Mesendoderm (in vitro differentiated cells): ENCODE measurements at regions not wholly inside any gene's neighbourhood (a gene's known extent, or its start where the extent isn't known, plus 50 kb on each side); places are given as distances from the start of the nearest gene placed in this dataset.

Experiments used
- DNase-seq: peaks from one replicate; pipeline ENCODE4 v3.0.0; 2013
- H2AK5ac ChIP-seq: 2 replicates; pipeline ENCODE4 v1.6.1; 2013; ENCODE audit warnings: low read length, inconsistent platforms
- H2BK120ac ChIP-seq: 2 replicates; pipeline ENCODE4 v1.6.1; 2013; ENCODE audit warnings: low read depth, mild to moderate bottlenecking, low read length, moderate library complexity, mixed read lengths
- H2BK15ac ChIP-seq: replicated peaks from 2 replicates; pipeline ENCODE4 v1.6.1; 2013; ENCODE audit warnings: low read depth, mild to moderate bottlenecking, moderate library complexity
- H2BK5ac ChIP-seq: 2 replicates; pipeline ENCODE4 v1.6.1; 2013; ENCODE audit warnings: low read length, inconsistent platforms
- H3K18ac ChIP-seq: 2 replicates; pipeline ENCODE4 v1.6.1; 2013; ENCODE audit warnings: mild to moderate bottlenecking, low read length, mixed read lengths
- H3K23ac ChIP-seq: one replicate; pipeline ENCODE4 v1.6.1; 2013; ENCODE audit warnings: low read length
- H3K27ac ChIP-seq: 2 replicates; pipeline ENCODE4 v1.5.1; 2013; ENCODE audit warnings: low read depth, mild to moderate bottlenecking, inconsistent platforms, low read length, moderate library complexity
- H3K27me3 ChIP-seq: 2 replicates; pipeline ENCODE4 v1.6.1; 2013; ENCODE audit warnings: low read length, control low read depth, mild to moderate bottlenecking, inconsistent platforms; ENCODE audit not compliant: insufficient read depth, poor library complexity
- H3K36me3 ChIP-seq: 2 replicates; pipeline ENCODE4 v1.6.1; 2013; ENCODE audit warnings: low read length, inconsistent platforms; ENCODE audit not compliant: control insufficient read depth, insufficient read depth
- H3K4ac ChIP-seq: one replicate; pipeline ENCODE4 v1.6.1; 2013; ENCODE audit warnings: low read depth, mild to moderate bottlenecking, low read length, moderate library complexity
- H3K4me1 ChIP-seq: 2 replicates; pipeline ENCODE4 v1.6.1; 2013; ENCODE audit warnings: low read depth, low read length, inconsistent platforms; ENCODE audit not compliant: control insufficient read depth
- H3K4me2 ChIP-seq: 2 replicates; pipeline ENCODE4 v1.6.1; 2013; ENCODE audit warnings: low read length
- H3K4me3 ChIP-seq: 2 replicates; pipeline ENCODE4 v1.5.1; 2013; ENCODE audit warnings: mild to moderate bottlenecking, low read length
- H3K56ac ChIP-seq: one replicate; pipeline ENCODE4 v1.6.1; 2013; ENCODE audit warnings: low read length
- H3K79me1 ChIP-seq: 2 replicates; pipeline ENCODE4 v1.6.1; 2013; ENCODE audit warnings: low read length, inconsistent platforms
- H3K79me2 ChIP-seq: 2 replicates; pipeline ENCODE4 v1.6.1; 2013; ENCODE audit warnings: mild to moderate bottlenecking, low read length; ENCODE audit not compliant: control insufficient read depth, insufficient read depth
- H3K9ac ChIP-seq: 2 replicates; pipeline ENCODE4 v1.6.1; 2013; ENCODE audit warnings: low read length, inconsistent platforms
- H4K5ac ChIP-seq: one replicate; pipeline ENCODE4 v1.6.1; 2013; ENCODE audit warnings: low read length
- H4K8ac ChIP-seq: one replicate; pipeline ENCODE4 v1.6.1; 2013; ENCODE audit warnings: low read depth, mild to moderate bottlenecking, control low read depth, low read length, moderate library complexity
- WGBS: extraction: QIAGEN DNeasy Blood & Tissue Kit; methylation state at CpG from one replicate; pipeline ENCODE4 v1.1.7; 2013; ENCODE audit warnings: low lambda C conversion rate, missing lambda C conversion rate; ENCODE audit not compliant: insufficient coverage; ENCODE audit errors: extremely low coverage; 5-methylcytosine and 5-hydroxymethylcytosine counted together

DNA sequence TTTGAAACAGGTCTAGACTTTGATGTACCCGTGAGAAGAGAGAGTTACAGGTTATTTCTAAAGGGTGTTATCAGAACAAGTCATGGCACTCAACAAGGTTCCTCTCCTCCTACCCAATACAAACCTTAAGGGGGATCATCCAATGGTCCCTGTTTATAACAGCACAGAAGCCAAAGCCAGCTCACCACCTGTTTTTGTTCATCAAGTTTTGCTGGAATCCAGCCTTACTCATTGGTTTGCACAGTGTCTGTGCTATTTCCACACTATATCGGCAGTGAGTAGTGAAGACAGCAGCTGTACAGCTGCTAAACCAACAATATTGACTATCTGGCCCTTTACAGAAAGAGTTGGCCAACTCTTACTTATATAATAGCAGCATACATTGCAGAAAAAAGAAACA lies 262.1 kb upstream of the STS start:
- no CpG with 5 or more reads among the region's 2 CpGs for whole genome bisulfite sequencing
- H3K4me3 ChIP-seq = no peak overlapping the region
- H4K8ac ChIP-seq = no peak overlapping the region
- H3K9ac ChIP-seq = no peak overlapping the region
- no peaks in the 10 kb centered on the region for H3K36me3 ChIP-seq
- no peaks in the 10 kb centered on the region for H3K4me1 ChIP-seq
- H3K4ac ChIP-seq = no peak overlapping the region
- no peak overlapping the region for H3K27ac ChIP-seq
- DNase-seq = no peak
- no peaks in the 10 kb centered on the region for H3K79me1 ChIP-seq
- no peak overlapping the region for H2BK120ac ChIP-seq
- no peaks in the 10 kb centered on the region for H3K79me2 ChIP-seq
- no peak overlapping the region for H4K5ac ChIP-seq
- H3K27me3 ChIP-seq = no peaks in the 10 kb centered on the region
- H3K23ac ChIP-seq = no peak overlapping the region
- H2AK5ac ChIP-seq = no peak overlapping the region
- no peak overlapping the region for H3K4me2 ChIP-seq
- H3K56ac ChIP-seq = no peak overlapping the region
- no peak overlapping the region for H2BK5ac ChIP-seq
- H3K18ac ChIP-seq = no peak overlapping the region
- H2BK15ac ChIP-seq = no peak overlapping the region

DNA sequence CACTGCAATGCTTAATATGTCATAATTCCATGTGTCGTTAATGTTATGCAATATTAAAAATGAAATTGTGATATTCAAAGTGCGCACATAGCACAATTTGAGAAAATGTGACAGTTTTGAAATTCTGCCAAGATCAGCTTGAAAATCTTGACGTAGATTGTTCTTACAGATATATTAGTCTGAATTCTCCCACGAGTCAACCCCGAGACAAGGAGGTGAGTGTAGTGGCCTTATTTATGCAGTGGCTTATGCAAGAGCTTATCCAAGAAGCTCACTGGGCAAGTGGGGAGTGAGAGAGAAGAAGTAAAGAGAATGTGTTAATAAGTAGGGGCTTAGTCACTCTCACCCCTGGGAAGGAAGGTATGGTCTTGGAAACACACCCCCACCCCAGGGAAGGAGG lies 286.1 kb upstream of the STS start:
- Histone ChIP-seq H3K4me2 (no peak overlapping the region), H3K4me1 (no peaks in the 10 kb centered on the region)

DNA sequence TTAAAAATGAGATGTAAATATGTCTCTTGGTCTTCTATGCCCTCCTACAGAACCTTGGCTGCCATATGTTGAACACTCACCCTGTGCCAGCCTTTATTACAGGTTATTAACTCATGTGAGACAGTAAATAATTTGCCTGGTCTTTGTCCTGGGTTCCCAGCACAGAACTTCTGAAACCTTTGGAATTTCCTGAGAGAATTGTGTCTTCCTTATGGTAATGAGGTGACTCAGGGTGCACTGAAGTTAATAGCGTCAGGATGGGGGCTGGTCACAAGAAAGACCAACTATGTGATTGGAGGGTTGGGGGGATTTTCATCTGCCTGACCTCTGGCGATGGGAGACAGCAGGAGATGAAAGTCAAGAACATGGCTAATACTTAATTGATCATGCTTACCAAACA lies 289.8 kb upstream of the STS start:
- Histone ChIP-seq H3K18ac (no peak overlapping the region), H3K4me2 (no peak overlapping the region), H3K79me1 (no peaks in the 10 kb centered on the region), H2BK15ac (no peak overlapping the region), H2BK5ac (no peak overlapping the region), H3K27me3 (no peaks in the 10 kb centered on the region), H3K4me1 (no peaks in the 10 kb centered on the region), H3K4me3 (no peak overlapping the region), H4K8ac (no peak overlapping the region), H2AK5ac (no peak overlapping the region), H3K79me2 (no peaks in the 10 kb centered on the region), H3K36me3 (no peaks in the 10 kb centered on the region), H2BK120ac (no peak overlapping the region), H3K23ac (no peak overlapping the region), H3K9ac (no peak overlapping the region), H3K4ac (no peak overlapping the region), H3K27ac (no peak overlapping the region), H3K56ac (no peak overlapping the region), H4K5ac (no peak overlapping the region)
- WGBS = no CpG with 5 or more reads among the region's 2 CpGs
- no peak for DNase-seq

More for the DNA sequence above, 286.1 kb upstream of the STS start:
- Histone ChIP-seq H4K8ac (no peak overlapping the region), H3K27me3 (no peaks in the 10 kb centered on the region), H3K4ac (no peak overlapping the region), H3K18ac (no peak overlapping the region), H3K23ac (no peak overlapping the region), H2AK5ac (no peak overlapping the region), H2BK5ac (no peak overlapping the region), H3K56ac (no peak overlapping the region), H3K4me3 (no peak overlapping the region), H2BK120ac (no peak overlapping the region), H4K5ac (no peak overlapping the region), H3K27ac (no peak overlapping the region), H3K79me1 (no peaks in the 10 kb centered on the region), H2BK15ac (no peak overlapping the region), H3K36me3 (no peaks in the 10 kb centered on the region), H3K9ac (no peak overlapping the region), H3K79me2 (no peaks in the 10 kb centered on the region)
- peak; percentile 3 for DNase-seq
- no CpG with 5 or more reads among the region's 5 CpGs for WGBS

DNA sequence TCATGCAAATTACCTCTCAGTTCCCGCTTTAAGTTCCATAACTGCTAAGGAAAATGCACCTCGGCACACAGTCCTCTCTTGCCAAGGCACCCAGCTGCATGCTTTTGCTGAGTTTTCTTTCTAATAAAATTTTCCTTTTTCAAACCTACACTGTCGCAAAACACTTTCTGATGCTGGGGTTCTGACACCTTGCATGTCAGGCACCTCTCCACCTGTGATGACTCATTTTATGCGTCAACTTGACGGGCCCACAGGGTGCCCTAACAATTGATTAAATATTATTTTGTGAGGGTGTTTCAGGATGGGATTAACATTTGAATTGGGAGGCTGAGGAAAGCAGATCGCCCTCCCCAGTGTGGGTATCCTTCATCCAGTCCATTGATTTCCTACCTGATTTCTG lies 291.0 kb upstream of the STS start:
- H2BK5ac ChIP-seq = no peak overlapping the region
- H3K79me1 ChIP-seq = no peaks in the 10 kb centered on the region
- H3K23ac ChIP-seq = no peak overlapping the region
- H3K9ac ChIP-seq = no peak overlapping the region
- no peaks in the 10 kb centered on the region for H3K4me1 ChIP-seq
- no peak overlapping the region for H3K56ac ChIP-seq
- no CpG with 5 or more reads among the region's 6 CpGs for WGBS
- no peak overlapping the region for H3K4me3 ChIP-seq
- no peak overlapping the region for H4K8ac ChIP-seq
- no peak overlapping the region for H3K4me2 ChIP-seq
- H2BK120ac ChIP-seq = no peak overlapping the region
- DNase-seq = no peak
- no peaks in the 10 kb centered on the region for H3K36me3 ChIP-seq
- H3K27ac ChIP-seq = no peak overlapping the region
- H3K27me3 ChIP-seq = no peaks in the 10 kb centered on the region
- no peak overlapping the region for H4K5ac ChIP-seq
- no peak overlapping the region for H2BK15ac ChIP-seq
- H3K4ac ChIP-seq = no peak overlapping the region
- no peak overlapping the region for H3K18ac ChIP-seq
- H3K79me2 ChIP-seq = no peaks in the 10 kb centered on the region
- no peak overlapping the region for H2AK5ac ChIP-seq

DNA sequence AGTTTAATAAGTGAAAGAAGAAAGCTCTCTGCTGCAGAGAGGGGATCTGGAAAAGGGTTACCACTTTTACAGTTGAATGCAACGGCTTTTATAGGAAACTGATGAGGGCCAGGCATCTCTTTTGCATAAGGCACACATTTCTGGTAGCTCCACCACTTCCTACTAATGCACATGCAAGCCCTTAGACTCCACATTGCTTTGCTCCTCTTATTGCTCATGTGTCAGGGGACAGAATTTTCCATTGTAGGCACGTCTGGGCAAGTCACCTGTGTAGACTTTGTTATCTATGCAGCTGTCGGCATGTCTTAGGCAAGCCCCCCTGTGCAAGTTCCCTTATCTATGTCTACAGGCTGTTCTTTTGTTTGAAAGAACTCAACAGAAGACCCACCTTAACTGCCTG lies 294.6 kb upstream of the STS start:
- Histone ChIP-seq H3K4me3 (no peak overlapping the region), H3K4me1 (no peaks in the 10 kb centered on the region), H3K79me2 (no peaks in the 10 kb centered on the region), H3K56ac (no peak overlapping the region), H4K8ac (no peak overlapping the region), H3K18ac (no peak overlapping the region), H2BK15ac (no peak overlapping the region), H3K4ac (no peak overlapping the region), H3K27ac (no peak overlapping the region), H3K4me2 (no peak overlapping the region), H3K36me3 (no peaks in the 10 kb centered on the region), H2BK5ac (no peak overlapping the region), H3K27me3 (no peaks in the 10 kb centered on the region), H3K9ac (no peak overlapping the region), H4K5ac (no peak overlapping the region), H3K79me1 (no peaks in the 10 kb centered on the region), H2AK5ac (no peak overlapping the region), H2BK120ac (no peak overlapping the region), H3K23ac (no peak overlapping the region)
- WGBS = no CpG with 5 or more reads among the region's 3 CpGs
- DNase-seq = no peak

DNA sequence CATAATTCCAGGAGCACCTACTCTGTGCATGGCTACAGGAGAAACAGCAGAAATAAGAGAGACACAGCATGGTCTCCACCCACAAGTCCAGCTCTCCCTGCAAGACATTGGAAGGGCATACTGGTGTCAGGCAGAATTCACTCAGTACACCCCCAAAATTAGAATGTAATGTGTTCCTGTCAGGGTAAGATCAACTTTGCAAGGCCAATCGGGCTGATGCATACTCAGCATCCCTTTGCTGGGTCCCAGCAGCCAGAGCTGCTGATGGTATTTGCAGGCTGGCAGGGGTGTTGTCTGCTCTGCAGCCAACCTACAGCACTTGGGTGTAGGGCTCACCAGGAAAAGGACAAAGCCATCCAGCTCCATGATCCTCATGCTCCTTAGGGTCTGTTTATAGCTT lies 295.4 kb upstream of the STS start:
- no peak overlapping the region for H3K56ac ChIP-seq
- WGBS = no CpG with 5 or more reads among the region's 1 CpG
- H2BK120ac ChIP-seq = no peak overlapping the region
- no peaks in the 10 kb centered on the region for H3K79me2 ChIP-seq
- no peaks in the 10 kb centered on the region for H3K27me3 ChIP-seq
- H2AK5ac ChIP-seq = no peak overlapping the region
- H3K4me1 ChIP-seq = no peaks in the 10 kb centered on the region
- H3K79me1 ChIP-seq = no peaks in the 10 kb centered on the region
- no peak overlapping the region for H3K4me2 ChIP-seq
- no peak overlapping the region for H4K8ac ChIP-seq
- H3K27ac ChIP-seq = no peak overlapping the region
- no peak overlapping the region for H2BK15ac ChIP-seq
- H3K4ac ChIP-seq = no peak overlapping the region
- H2BK5ac ChIP-seq = no peak overlapping the region
- H4K5ac ChIP-seq = no peak overlapping the region
- no peak for DNase-seq
- H3K4me3 ChIP-seq = no peak overlapping the region
- H3K23ac ChIP-seq = no peak overlapping the region
- H3K18ac ChIP-seq = no peak overlapping the region
- H3K36me3 ChIP-seq = no peaks in the 10 kb centered on the region
- no peak overlapping the region for H3K9ac ChIP-seq
